ENCODE measurements at regions not wholly inside any gene's neighbourhood (a gene's known extent, or its start where the extent isn't known, plus 50 kb on each side); places are given as distances from the start of the nearest gene placed in this dataset.

GRCh38 chr6:19210849-19211590 lies 626.1 kb upstream of the ID4 start:
- TF ChIP-seq ZNF274 (IDR thresholded peaks at IDR 0.05; ENCODE audit: low read depth, low read length) = no peak
- no peak for TF ChIP-seq YY1 (IDR thresholded peaks at IDR 0.05; ENCODE audit: insufficient read depth, insufficient read length)

Data from NT2/D1 (cell line).